ENCODE measurements at regions not wholly inside any gene's neighbourhood (a gene's known extent, or its start where the extent isn't known, plus 50 kb on each side); places are given as distances from the start of the nearest gene placed in this dataset.

DNA sequence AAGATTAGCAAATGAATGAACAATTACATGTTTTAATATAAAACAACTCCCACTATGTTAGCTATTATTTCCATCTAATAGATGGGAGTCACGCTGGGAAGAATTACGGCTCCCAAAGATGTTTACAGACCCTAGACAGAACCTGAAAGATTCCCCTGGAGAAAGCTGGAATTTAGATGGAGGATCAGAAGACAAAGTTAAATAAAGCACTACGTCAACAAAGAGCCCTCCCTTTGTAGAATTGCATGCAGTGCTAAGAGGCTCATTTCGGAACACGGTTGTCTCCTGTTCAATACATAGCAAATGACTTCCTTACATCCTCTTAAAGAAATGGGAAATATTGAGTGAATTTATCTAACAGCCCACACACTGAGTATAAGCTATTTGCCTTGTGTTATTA, 328.3 kb downstream of the CBLN4 start (continued):
- TF ChIP-seq, protein P1, sequence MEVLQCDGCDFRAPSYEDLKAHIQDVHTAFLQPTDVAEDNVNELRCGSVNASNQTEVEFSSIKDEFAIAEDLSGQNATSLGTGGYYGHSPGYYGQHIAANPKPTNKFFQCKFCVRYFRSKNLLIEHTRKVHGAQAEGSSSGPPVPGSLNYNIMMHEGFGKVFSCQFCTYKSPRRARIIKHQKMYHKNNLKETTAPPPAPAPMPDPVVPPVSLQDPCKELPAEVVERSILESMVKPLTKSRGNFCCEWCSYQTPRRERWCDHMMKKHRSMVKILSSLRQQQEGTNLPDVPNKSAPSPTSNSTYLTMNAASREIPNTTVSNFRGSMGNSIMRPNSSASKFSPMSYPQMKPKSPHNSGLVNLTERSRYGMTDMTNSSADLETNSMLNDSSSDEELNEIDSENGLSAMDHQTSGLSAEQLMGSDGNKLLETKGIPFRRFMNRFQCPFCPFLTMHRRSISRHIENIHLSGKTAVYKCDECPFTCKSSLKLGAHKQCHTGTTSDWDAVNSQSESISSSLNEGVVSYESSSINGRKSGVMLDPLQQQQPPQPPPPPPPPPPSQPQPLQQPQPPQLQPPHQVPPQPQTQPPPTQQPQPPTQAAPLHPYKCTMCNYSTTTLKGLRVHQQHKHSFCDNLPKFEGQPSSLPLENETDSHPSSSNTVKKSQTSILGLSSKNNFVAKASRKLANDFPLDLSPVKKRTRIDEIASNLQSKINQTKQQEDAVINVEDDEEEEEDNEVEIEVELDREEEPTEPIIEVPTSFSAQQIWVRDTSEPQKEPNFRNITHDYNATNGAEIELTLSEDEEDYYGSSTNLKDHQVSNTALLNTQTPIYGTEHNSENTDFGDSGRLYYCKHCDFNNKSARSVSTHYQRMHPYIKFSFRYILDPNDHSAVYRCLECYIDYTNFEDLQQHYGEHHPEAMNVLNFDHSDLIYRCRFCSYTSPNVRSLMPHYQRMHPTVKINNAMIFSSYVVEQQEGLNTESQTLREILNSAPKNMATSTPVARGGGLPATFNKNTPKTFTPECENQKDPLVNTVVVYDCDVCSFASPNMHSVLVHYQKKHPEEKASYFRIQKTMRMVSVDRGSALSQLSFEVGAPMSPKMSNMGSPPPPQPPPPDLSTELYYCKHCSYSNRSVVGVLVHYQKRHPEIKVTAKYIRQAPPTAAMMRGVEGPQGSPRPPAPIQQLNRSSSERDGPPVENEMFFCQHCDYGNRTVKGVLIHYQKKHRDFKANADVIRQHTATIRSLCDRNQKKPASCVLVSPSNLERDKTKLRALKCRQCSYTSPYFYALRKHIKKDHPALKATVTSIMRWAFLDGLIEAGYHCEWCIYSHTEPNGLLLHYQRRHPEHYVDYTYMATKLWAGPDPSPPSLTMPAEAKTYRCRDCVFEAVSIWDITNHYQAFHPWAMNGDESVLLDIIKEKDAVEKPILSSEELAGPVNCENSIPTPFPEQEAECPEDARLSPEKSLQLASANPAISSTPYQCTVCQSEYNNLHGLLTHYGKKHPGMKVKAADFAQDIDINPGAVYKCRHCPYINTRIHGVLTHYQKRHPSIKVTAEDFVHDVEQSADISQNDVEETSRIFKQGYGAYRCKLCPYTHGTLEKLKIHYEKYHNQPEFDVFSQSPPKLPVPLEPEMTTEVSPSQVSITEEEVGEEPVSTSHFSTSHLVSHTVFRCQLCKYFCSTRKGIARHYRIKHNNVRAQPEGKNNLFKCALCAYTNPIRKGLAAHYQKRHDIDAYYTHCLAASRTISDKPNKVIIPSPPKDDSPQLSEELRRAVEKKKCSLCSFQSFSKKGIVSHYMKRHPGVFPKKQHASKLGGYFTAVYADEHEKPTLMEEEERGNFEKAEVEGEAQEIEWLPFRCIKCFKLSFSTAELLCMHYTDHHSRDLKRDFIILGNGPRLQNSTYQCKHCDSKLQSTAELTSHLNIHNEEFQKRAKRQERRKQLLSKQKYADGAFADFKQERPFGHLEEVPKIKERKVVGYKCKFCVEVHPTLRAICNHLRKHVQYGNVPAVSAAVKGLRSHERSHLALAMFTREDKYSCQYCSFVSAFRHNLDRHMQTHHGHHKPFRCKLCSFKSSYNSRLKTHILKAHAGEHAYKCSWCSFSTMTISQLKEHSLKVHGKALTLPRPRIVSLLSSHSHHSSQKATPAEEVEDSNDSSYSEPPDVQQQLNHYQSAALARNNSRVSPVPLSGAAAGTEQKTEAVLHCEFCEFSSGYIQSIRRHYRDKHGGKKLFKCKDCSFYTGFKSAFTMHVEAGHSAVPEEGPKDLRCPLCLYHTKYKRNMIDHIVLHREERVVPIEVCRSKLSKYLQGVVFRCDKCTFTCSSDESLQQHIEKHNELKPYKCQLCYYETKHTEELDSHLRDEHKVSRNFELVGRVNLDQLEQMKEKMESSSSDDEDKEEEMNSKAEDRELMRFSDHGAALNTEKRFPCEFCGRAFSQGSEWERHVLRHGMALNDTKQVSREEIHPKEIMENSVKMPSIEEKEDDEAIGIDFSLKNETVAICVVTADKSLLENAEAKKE (CRISPR knock-in tag; IDR thresholded peaks at IDR 0.05), result no peak

DNA sequence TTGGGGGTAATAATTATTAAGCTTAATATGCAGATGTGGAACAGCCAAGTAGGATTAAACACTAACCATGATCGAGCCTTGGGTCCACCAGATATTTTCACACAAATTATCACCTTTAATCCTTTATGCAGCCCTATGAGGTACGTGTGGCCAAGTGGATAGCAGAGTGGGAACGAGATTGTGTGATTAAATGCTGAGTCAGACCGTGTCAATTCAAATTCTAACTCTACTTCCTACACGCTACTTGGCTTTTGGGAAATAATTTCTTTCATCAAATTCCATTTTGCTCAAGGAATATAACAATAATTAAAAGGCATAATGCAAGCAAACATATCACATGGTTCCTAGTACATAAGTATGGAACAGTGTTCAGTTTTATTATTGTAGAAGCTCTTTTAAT, 329.2 kb downstream of the CBLN4 start:
- peaks cover 99% of the 10 kb centered on the region for H3K9me3 Mint-ChIP-seq

DNA sequence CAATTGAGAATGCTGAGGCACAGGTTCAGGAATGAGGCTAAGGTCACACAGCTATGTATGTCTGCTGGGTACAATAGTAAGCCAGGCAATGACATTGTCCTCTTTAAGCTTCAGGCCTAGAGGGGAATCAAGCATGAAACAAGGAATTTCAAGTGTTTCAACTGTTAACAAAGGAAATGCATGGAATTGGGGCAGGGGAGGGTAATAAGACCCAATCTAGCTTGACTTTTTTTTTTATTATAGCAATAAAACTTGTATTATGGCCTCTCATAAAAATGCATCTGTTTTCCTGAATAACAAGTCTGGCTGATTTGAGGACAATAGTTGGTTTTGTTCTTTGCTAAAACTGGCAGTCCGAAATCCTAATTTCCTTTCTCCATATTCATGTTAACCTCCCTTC, 336.7 kb downstream of the CBLN4 start:
- no peak overlapping the region for H3K27ac Mint-ChIP-seq
- no peaks in the 10 kb centered on the region for H3K4me1 Mint-ChIP-seq
- DNase-seq (ENCODE audit: low spot score) (no peak), ATAC-seq (no peak)
- Histone ChIP-seq H3K4me2 (no peak overlapping the region), H3K79me2 (replicated peaks; ENCODE audit: insufficient read depth) (no peaks in the 10 kb centered on the region), H3K27ac (ENCODE audit: low read depth) (no peak overlapping the region), H3K9me2 (ENCODE audit: insufficient read depth) (no peaks in the 10 kb centered on the region), H3K36me3 (ENCODE audit: insufficient read depth) (0 out of 2 replicates have a peak, but pooled peaks cover 6% of the 10 kb centered on the region), H4K20me1 (replicated peaks; ENCODE audit: insufficient read depth) (no peaks in the 10 kb centered on the region), H3K4me1 (ENCODE audit: insufficient read depth) (no peaks in the 10 kb centered on the region), H3K27me3 (ENCODE audit: insufficient read depth) (no peaks in the 10 kb centered on the region), H2AFZ (no peak overlapping the region), H3K4me3 (no peak overlapping the region), H3F3A (replicated peaks; ENCODE audit: low read depth) (no peaks in the 10 kb centered on the region)
- peaks cover 37% of the 10 kb centered on the region for H3K36me3 Mint-ChIP-seq (ENCODE audit: low read depth)
- H3K27me3 Mint-ChIP-seq (ENCODE audit: insufficient read depth, low read depth, poor library complexity), result no peaks in the 10 kb centered on the region
- TF ChIP-seq, protein P2, sequence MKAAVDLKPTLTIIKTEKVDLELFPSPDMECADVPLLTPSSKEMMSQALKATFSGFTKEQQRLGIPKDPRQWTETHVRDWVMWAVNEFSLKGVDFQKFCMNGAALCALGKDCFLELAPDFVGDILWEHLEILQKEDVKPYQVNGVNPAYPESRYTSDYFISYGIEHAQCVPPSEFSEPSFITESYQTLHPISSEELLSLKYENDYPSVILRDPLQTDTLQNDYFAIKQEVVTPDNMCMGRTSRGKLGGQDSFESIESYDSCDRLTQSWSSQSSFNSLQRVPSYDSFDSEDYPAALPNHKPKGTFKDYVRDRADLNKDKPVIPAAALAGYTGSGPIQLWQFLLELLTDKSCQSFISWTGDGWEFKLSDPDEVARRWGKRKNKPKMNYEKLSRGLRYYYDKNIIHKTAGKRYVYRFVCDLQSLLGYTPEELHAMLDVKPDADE (IDR thresholded peaks at IDR 0.05), result no peak
- no peak overlapping the region for H3K4me3 Mint-ChIP-seq
- peaks cover 96% of the 10 kb centered on the region for H3K9me3 Mint-ChIP-seq

More for the DNA sequence above, 329.2 kb downstream of the CBLN4 start:
- H3K27ac Mint-ChIP-seq, result no peak overlapping the region
- peaks cover 29% of the 10 kb centered on the region for H3K36me3 Mint-ChIP-seq (ENCODE audit: low read depth)
- no peaks in the 10 kb centered on the region for H3K79me2 ChIP-seq (replicated peaks; ENCODE audit: insufficient read depth)
- no peaks in the 10 kb centered on the region for H4K20me1 ChIP-seq (replicated peaks; ENCODE audit: insufficient read depth)
- TF ChIP-seq POLR2AphosphoS5 (IDR thresholded peaks at IDR 0.05; ENCODE audit: low read depth) (no peak), STAT1 (IDR thresholded peaks at IDR 0.05; ENCODE audit: unreplicated experiment) (no peak), CREB1 (CRISPR knock-in tag; IDR thresholded peaks at IDR 0.05; ENCODE audit: low read depth) (no peak)
- DNase-seq (ENCODE audit: low spot score) (no peak), ATAC-seq (no peak)
- no peaks in the 10 kb centered on the region for H3K27me3 ChIP-seq (ENCODE audit: insufficient read depth)
- H3K4me2 ChIP-seq, result no peak overlapping the region
- H3K27me3 Mint-ChIP-seq (ENCODE audit: insufficient read depth, low read depth, poor library complexity), result no peaks in the 10 kb centered on the region
- no peaks in the 10 kb centered on the region for H3F3A ChIP-seq (replicated peaks; ENCODE audit: low read depth)
- H3K27ac ChIP-seq (ENCODE audit: low read depth), result no peak overlapping the region
- H3K4me1 Mint-ChIP-seq, result no peaks in the 10 kb centered on the region
- H2AFZ ChIP-seq, result no peak overlapping the region
- H3K4me3 ChIP-seq, result no peak overlapping the region
- no peaks in the 10 kb centered on the region for H3K9me2 ChIP-seq (ENCODE audit: insufficient read depth)
- 0 out of 2 replicates have a peak, but pooled peaks cover 2% of the 10 kb centered on the region for H3K36me3 ChIP-seq (ENCODE audit: insufficient read depth)
- no peak overlapping the region for H3K4me3 Mint-ChIP-seq
- H3K4me1 ChIP-seq (ENCODE audit: insufficient read depth), result no peaks in the 10 kb centered on the region

Measured in GM23338 (cell line).